Hematopoietic multipotent progenitor cell treated with erythropoietin and hydrocortisone succinate and interleukin-3 and kit ligand, for 4 days (in vitro differentiated cells): ENCODE measurements at regions not wholly inside any gene's neighbourhood (a gene's known extent, or its start where the extent isn't known, plus 50 kb on each side); places are given as distances from the start of the nearest gene placed in this dataset.
"Not testable (repeated sequence)": the region's sequence is repeated elsewhere in the genome, so short reads cannot be mapped to it uniquely, and the experiment has no call there.

Experiments used
- DNase-seq: peaks from one replicate; pipeline ENCODE4 v3.0.0-alpha.2; 2015

GRCh38 chr3:66633402-66634381 is 132.9 kb upstream of the LRIG1 start:
- no peak for DNase-seq

- peak; percentile 16 for DNase-seq
These were observed 137.9 kb upstream of the LRIG1 start for GRCh38 chr3:66638717-66639116.

- no peak for DNase-seq
These were observed 139.1 kb upstream of the LRIG1 start for GRCh38 chr3:66639809-66640356.

GRCh38 chr3:66642019-66642418 is 141.2 kb upstream of the LRIG1 start:
- no peak for DNase-seq

- DNase-seq: no peak
These were observed 141.7 kb upstream of the LRIG1 start for GRCh38 chr3:66642484-66642883.

- no peak for DNase-seq
These were observed 143.7 kb upstream of the LRIG1 start for GRCh38 chr3:66644549-66644948.

GRCh38 chr3:66648975-66649374 is 148.2 kb upstream of the LRIG1 start:
- no peak for DNase-seq

GRCh38 chr3:66651520-66651919 is 150.7 kb upstream of the LRIG1 start:
- not testable (repeated sequence) for DNase-seq

- DNase-seq: not testable (repeated sequence)
These were observed 151.3 kb upstream of the LRIG1 start for GRCh38 chr3:66652100-66652499.

GRCh38 chr3:66655044-66655443 is 154.2 kb upstream of the LRIG1 start:
- no peak for DNase-seq

GRCh38 chr3:66655671-66656070 is 154.8 kb upstream of the LRIG1 start:
- no peak for DNase-seq

GRCh38 chr3:66656609-66657008 is 155.8 kb upstream of the LRIG1 start:
- DNase-seq: no peak

- DNase-seq: no peak
These were observed 158.2 kb upstream of the LRIG1 start for GRCh38 chr3:66659056-66659455.

GRCh38 chr3:66661628-66662027 is 160.8 kb upstream of the LRIG1 start:
- peak; percentile 4 for DNase-seq

GRCh38 chr3:66662894-66663293 is 162.1 kb upstream of the LRIG1 start:
- DNase-seq: no peak

GRCh38 chr3:66665021-66665695 is 164.3 kb upstream of the LRIG1 start:
- DNase-seq: no peak

GRCh38 chr3:66666362-66666761 is 165.5 kb upstream of the LRIG1 start:
- no peak for DNase-seq

- no peak for DNase-seq
These were observed 166.4 kb upstream of the LRIG1 start for GRCh38 chr3:66667263-66667662.

- DNase-seq: no peak
These were observed 170.5 kb upstream of the LRIG1 start for GRCh38 chr3:66671291-66671690.

- no peak for DNase-seq
These were observed 172.0 kb upstream of the LRIG1 start for GRCh38 chr3:66672830-66673229.

GRCh38 chr3:66673293-66673692 is 172.5 kb upstream of the LRIG1 start:
- no peak for DNase-seq

- no peak for DNase-seq
These were observed 174.5 kb upstream of the LRIG1 start for GRCh38 chr3:66675366-66675765.

- no peak for DNase-seq
These were observed 191.4 kb upstream of the LRIG1 start for GRCh38 chr3:66692042-66692765.
